Upper lobe of left lung (tissue), 4 donors: ENCODE measurements at regions not wholly inside any gene's neighbourhood (a gene's known extent, or its start where the extent isn't known, plus 50 kb on each side); places are given as distances from the start of the nearest gene placed in this dataset.

ENCODE experiments used
- EP300 ChIP-seq, 4 donors: sonication (generic); formaldehyde crosslinking; IDR thresholded peaks; one replicate each; pipeline ENCODE4 v1.5.1; 2017; ENCODE audit warnings: antibody characterized with exemption in 4 of 4, control low read depth in 2 of 4
- POLR2A ChIP-seq, 4 donors: fragments of 450-650 bp; IDR thresholded peaks; one replicate each; pipeline ENCODE4 v1.5.1; 2016 to 2017; ENCODE audit warnings: antibody characterized with exemption in 4 of 4, mild to moderate bottlenecking in 2 of 4
- TF ChIP-seq, protein P1 (sequence below), 6 experiments: fragments of 450-650 bp in 4 of 6; fragments of 200-600 bp in 2 of 6; sonication (generic) in 2 of 6; IDR thresholded peaks; one replicate each; pipeline ENCODE4 v1.5.1; 2016 to 2019; ENCODE audit warnings: antibody characterized with exemption in 6 of 6

DNA sequence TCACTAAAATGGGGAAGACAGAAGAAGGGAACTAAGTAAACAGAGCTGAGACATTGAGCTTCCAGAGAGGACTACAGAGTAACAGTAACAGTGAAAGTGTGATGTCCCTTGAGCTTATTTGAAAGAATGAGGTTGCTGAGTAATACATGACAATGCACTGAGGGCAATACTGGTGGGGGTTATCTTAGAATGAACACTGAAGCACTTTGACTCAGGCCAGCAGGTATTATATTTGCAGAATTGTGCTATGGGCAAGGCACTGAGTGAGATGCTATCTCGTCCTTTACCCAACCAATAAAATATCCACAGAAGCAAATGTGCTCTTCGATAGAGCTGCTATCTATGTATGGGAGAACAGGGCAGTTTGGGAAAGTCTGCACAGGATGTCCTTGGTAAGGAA, 133.2 kb downstream of the DISP1 start:
- TF ChIP-seq, protein P1, sequence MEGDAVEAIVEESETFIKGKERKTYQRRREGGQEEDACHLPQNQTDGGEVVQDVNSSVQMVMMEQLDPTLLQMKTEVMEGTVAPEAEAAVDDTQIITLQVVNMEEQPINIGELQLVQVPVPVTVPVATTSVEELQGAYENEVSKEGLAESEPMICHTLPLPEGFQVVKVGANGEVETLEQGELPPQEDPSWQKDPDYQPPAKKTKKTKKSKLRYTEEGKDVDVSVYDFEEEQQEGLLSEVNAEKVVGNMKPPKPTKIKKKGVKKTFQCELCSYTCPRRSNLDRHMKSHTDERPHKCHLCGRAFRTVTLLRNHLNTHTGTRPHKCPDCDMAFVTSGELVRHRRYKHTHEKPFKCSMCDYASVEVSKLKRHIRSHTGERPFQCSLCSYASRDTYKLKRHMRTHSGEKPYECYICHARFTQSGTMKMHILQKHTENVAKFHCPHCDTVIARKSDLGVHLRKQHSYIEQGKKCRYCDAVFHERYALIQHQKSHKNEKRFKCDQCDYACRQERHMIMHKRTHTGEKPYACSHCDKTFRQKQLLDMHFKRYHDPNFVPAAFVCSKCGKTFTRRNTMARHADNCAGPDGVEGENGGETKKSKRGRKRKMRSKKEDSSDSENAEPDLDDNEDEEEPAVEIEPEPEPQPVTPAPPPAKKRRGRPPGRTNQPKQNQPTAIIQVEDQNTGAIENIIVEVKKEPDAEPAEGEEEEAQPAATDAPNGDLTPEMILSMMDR (IDR thresholded peaks at IDR 0.05), result no peak
- TF ChIP-seq EP300 (IDR thresholded peaks at IDR 0.05) (no peak), POLR2A (IDR thresholded peaks at IDR 0.05) (no peak)
